GM19455 (cell line): ENCODE measurements at regions not wholly inside any gene's neighbourhood (a gene's known extent, or its start where the extent isn't known, plus 50 kb on each side); places are given as distances from the start of the nearest gene placed in this dataset.

Experiments used
- ATAC-seq: cut with Tn5 transposase; IDR thresholded peaks from one replicate; pipeline ENCODE4 v1.9.1; 2021; ENCODE audit not compliant: unreplicated experiment

- ATAC-seq: no peak
These were observed 236.0 kb downstream of the IRF8 start for GRCh38 chr16:86134802-86135461.

GRCh38 chr16:86137359-86137758 lies 238.4 kb downstream of the IRF8 start:
- no peak for ATAC-seq

GRCh38 chr16:86138121-86139085 lies 239.4 kb downstream of the IRF8 start:
- no peak for ATAC-seq

- no peak for ATAC-seq
These were observed 243.9 kb downstream of the IRF8 start for GRCh38 chr16:86142801-86143236.

GRCh38 chr16:86143666-86144065 lies 244.7 kb downstream of the IRF8 start:
- no peak for ATAC-seq

- no peak for ATAC-seq
These were observed 246.7 kb downstream of the IRF8 start for GRCh38 chr16:86145669-86146068.

GRCh38 chr16:86150641-86151238 lies 251.8 kb downstream of the IRF8 start:
- no peak for ATAC-seq

GRCh38 chr16:86151239-86151851 lies 252.4 kb downstream of the IRF8 start:
- no peak for ATAC-seq

GRCh38 chr16:86156155-86156554 lies 257.2 kb downstream of the IRF8 start:
- no peak for ATAC-seq

- no peak for ATAC-seq
These were observed 258.8 kb downstream of the IRF8 start for GRCh38 chr16:86157616-86158247.

GRCh38 chr16:86158688-86159360 lies 259.9 kb downstream of the IRF8 start:
- no peak for ATAC-seq

GRCh38 chr16:86165479-86165878 lies 266.5 kb downstream of the IRF8 start:
- no peak for ATAC-seq

- no peak for ATAC-seq
These were observed 267.5 kb downstream of the IRF8 start for GRCh38 chr16:86166414-86166813.

- no peak for ATAC-seq
These were observed 268.1 kb downstream of the IRF8 start for GRCh38 chr16:86167061-86167460.

GRCh38 chr16:86170720-86171119 lies 271.8 kb downstream of the IRF8 start:
- no peak for ATAC-seq

- ATAC-seq: no peak
These were observed 272.4 kb downstream of the IRF8 start for GRCh38 chr16:86171329-86171728.

GRCh38 chr16:86175816-86176215 lies 276.9 kb downstream of the IRF8 start:
- no peak for ATAC-seq

- no peak for ATAC-seq
These were observed 277.5 kb downstream of the IRF8 start for GRCh38 chr16:86176462-86176861.

- ATAC-seq: no peak
These were observed 281.3 kb downstream of the IRF8 start for GRCh38 chr16:86180244-86180643.

GRCh38 chr16:86180780-86181179 lies 281.8 kb downstream of the IRF8 start:
- ATAC-seq: no peak
